ENCODE measurements at regions not wholly inside any gene's neighbourhood (a gene's known extent, or its start where the extent isn't known, plus 50 kb on each side); places are given as distances from the start of the nearest gene placed in this dataset.

DNA sequence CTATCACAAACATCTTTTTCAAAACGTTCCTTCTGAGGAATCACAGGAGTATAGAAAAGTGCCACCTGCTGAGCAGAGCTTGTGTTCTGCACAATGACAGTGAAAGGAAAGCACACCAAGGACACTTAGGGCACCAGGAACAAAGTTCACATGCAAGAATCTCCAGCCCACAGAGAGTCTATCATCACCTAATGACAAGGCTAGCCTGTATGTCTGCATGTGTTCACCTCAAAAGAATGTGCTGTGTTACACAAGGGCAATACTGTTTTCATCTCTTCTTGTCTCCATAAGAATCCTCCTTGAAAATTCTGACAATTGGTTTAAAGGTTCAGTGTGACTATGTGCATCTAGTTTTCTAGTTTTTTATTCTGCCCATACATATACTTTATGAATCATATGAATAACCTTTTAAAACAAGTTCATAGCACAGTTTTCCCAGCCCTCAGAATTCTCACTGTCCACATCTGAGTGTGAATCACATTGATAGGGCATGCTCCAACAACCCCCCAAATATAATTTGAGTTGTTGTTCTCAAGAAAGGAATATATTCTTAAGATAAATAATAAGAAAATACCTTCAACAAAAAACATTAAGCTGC is 118.0 kb downstream of the PWWP3B start:
- TF ChIP-seq POLR2AphosphoS5 (IDR thresholded peaks at IDR 0.05; ENCODE audit: low read depth, low read length), result no peak
- peak; percentile 26; the same call in 1 of the 2 replicates for TF ChIP-seq MAX (IDR thresholded peaks at IDR 0.05)
- TF ChIP-seq, protein P1, sequence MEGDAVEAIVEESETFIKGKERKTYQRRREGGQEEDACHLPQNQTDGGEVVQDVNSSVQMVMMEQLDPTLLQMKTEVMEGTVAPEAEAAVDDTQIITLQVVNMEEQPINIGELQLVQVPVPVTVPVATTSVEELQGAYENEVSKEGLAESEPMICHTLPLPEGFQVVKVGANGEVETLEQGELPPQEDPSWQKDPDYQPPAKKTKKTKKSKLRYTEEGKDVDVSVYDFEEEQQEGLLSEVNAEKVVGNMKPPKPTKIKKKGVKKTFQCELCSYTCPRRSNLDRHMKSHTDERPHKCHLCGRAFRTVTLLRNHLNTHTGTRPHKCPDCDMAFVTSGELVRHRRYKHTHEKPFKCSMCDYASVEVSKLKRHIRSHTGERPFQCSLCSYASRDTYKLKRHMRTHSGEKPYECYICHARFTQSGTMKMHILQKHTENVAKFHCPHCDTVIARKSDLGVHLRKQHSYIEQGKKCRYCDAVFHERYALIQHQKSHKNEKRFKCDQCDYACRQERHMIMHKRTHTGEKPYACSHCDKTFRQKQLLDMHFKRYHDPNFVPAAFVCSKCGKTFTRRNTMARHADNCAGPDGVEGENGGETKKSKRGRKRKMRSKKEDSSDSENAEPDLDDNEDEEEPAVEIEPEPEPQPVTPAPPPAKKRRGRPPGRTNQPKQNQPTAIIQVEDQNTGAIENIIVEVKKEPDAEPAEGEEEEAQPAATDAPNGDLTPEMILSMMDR (IDR thresholded peaks at IDR 0.05 in 2 of 3, conservative IDR thresholded peaks at IDR 0.05 in 1 of 3; ENCODE audit: borderline replicate concordance in 1 of 3, insufficient read depth in 1 of 3, low read depth in 2 of 3, low read length in 2 of 3), result no peak
- TF ChIP-seq SRF (IDR thresholded peaks at IDR 0.05; ENCODE audit: low read depth), result no peak
- TF ChIP-seq ZFX (IDR thresholded peaks at IDR 0.05), result no peak
- TF ChIP-seq REST (IDR thresholded peaks at IDR 0.05; ENCODE audit: low read depth), result no peak
- no peak for TF ChIP-seq RAD21 (IDR thresholded peaks at IDR 0.05; ENCODE audit: low read depth)
